Erythroblast (primary cell): ENCODE measurements at regions not wholly inside any gene's neighbourhood (a gene's known extent, or its start where the extent isn't known, plus 50 kb on each side); places are given as distances from the start of the nearest gene placed in this dataset.

ENCODE experiments used
- GATA1 ChIP-seq: IDR thresholded peaks from 2 replicates; pipeline ENCODE4 v1.6.1; 2011; ENCODE audit warnings: low read depth, mild to moderate bottlenecking, control low read depth, low read length, moderate library complexity
- POLR2A ChIP-seq: IDR thresholded peaks from 2 replicates; pipeline ENCODE4 v1.6.1; 2011; ENCODE audit warnings: mild to moderate bottlenecking, low read length

- TF ChIP-seq POLR2A: no peak
- no peak for TF ChIP-seq GATA1
Measured at GRCh38 chr1:5311634-5312292, 657.4 kb downstream of the AJAP1 start.
